ENCODE measurements at regions not wholly inside any gene's neighbourhood (a gene's known extent, or its start where the extent isn't known, plus 50 kb on each side); places are given as distances from the start of the nearest gene placed in this dataset.

- Histone ChIP-seq H3K4me1 (ENCODE audit: control insufficient read depth in 4 of 4, insufficient read depth in 4 of 4, low read length in 3 of 4) (no peaks in the 10 kb centered on the region), H3K36me3 (ENCODE audit: control insufficient read depth in 4 of 4, insufficient read depth in 3 of 4, low read depth in 1 of 4, low read length in 3 of 4) (no peaks in the 10 kb centered on the region), H3K9me3 (ENCODE audit: control insufficient read depth in 4 of 4, low read length in 3 of 4) (no peaks in the 10 kb centered on the region), H3K9ac (ENCODE audit: low read depth in 1 of 2, low read length in 2 of 2) (no peak overlapping the region), H3K4me3 (ENCODE audit: low read depth in 1 of 3, low read length in 3 of 3) (no peak overlapping the region), H3K27me3 (ENCODE audit: control insufficient read depth in 4 of 4, insufficient read depth in 4 of 4, low read length in 3 of 4) (no peaks in the 10 kb centered on the region), H3K27ac (ENCODE audit: low read depth in 1 of 2, low read length in 2 of 2) (no peak overlapping the region)
- DNase-seq (ENCODE audit: low spot score): no peak
- TF ChIP-seq TAF1 (conservative IDR thresholded peaks at IDR 0.05) (no peak), EGR1 (IDR thresholded peaks at IDR 0.05; ENCODE audit: low read depth in 2 of 2) (no peak)
Observed at GRCh38 chr5:57727591-57727990, 245.0 kb upstream of the ACTBL2 start.

- no peak for DNase-seq (ENCODE audit: low spot score)
- Histone ChIP-seq H3K9me3 (ENCODE audit: control insufficient read depth in 4 of 4, low read length in 3 of 4) (no peaks in the 10 kb centered on the region), H3K9ac (ENCODE audit: low read depth in 1 of 2, low read length in 2 of 2) (no peak overlapping the region), H3K36me3 (ENCODE audit: control insufficient read depth in 4 of 4, insufficient read depth in 3 of 4, low read depth in 1 of 4, low read length in 3 of 4) (no peaks in the 10 kb centered on the region), H3K4me3 (ENCODE audit: low read depth in 1 of 3, low read length in 3 of 3) (no peak overlapping the region), H3K4me1 (ENCODE audit: control insufficient read depth in 4 of 4, insufficient read depth in 4 of 4, low read length in 3 of 4) (no peaks in the 10 kb centered on the region), H3K27me3 (ENCODE audit: control insufficient read depth in 4 of 4, insufficient read depth in 4 of 4, low read length in 3 of 4) (no peaks in the 10 kb centered on the region), H3K27ac (ENCODE audit: low read depth in 1 of 2, low read length in 2 of 2) (no peak overlapping the region)
- WGBS: 86% methylated on average over 7 of the region's 7 CpGs
- TF ChIP-seq RXRA (IDR thresholded peaks at IDR 0.05) (no peak), NR2F2 (IDR thresholded peaks at IDR 0.05) (no peak), YY1 (IDR thresholded peaks at IDR 0.05) (no peak), SP1 (IDR thresholded peaks at IDR 0.05) (no peak), EGR1 (IDR thresholded peaks at IDR 0.05; ENCODE audit: low read depth in 2 of 2) (no peak), JUND (IDR thresholded peaks at IDR 0.05) (no peak), GABPA (IDR thresholded peaks at IDR 0.05 in 1 of 2, conservative IDR thresholded peaks at IDR 0.05 in 1 of 2) (no peak), ATF3 (IDR thresholded peaks at IDR 0.05) (no peak), MAX (IDR thresholded peaks at IDR 0.05) (no peak), HNF4A (conservative IDR thresholded peaks at IDR 0.05) (no peak), ZBTB33 (IDR thresholded peaks at IDR 0.05) (no peak), TAF1 (conservative IDR thresholded peaks at IDR 0.05) (no peak), CTCF (IDR thresholded peaks at IDR 0.05; ENCODE audit: low read depth, low read length, missing input control) (no peak), HNF4G (IDR thresholded peaks at IDR 0.05) (no peak), FOXA2 (IDR thresholded peaks at IDR 0.05) (no peak), RAD21 (IDR thresholded peaks at IDR 0.05) (no peak)
Observed at GRCh38 chr5:57725658-57726504, 243.3 kb upstream of the ACTBL2 start.

Measured in liver (tissue), 8 donors.